Body of pancreas (tissue), 4 donors: ENCODE measurements at regions not wholly inside any gene's neighbourhood (a gene's known extent, or its start where the extent isn't known, plus 50 kb on each side); places are given as distances from the start of the nearest gene placed in this dataset.

Experiments used
- ATAC-seq: fragments of 150-250 bp; one replicate; pipeline ENCODE4 v1.9.1; 2016
- DNase-seq, 4 donors: peaks; one replicate each; pipeline ENCODE4 v3.0.0-alpha.2; 2019
- H3K27ac ChIP-seq, 4 donors: fragments of 200-600 bp; sonication (generic); 1 replicate in 3 of 4; 2 replicates in 1 of 4; pipeline versions ENCODE4 v1.5.1 to v1.6.1; 2016 to 2019; ENCODE audit warnings: mild to moderate bottlenecking in 1 of 4, mixed read lengths in 1 of 4, moderate library complexity in 1 of 4
- H3K27me3 ChIP-seq, 2 donors: fragments of 200-600 bp; sonication (generic); one replicate each; pipeline ENCODE4 v1.6.0; 2016; ENCODE audit warnings: mild to moderate bottlenecking in 1 of 2
- H3K36me3 ChIP-seq, 2 donors: fragments of 200-600 bp; sonication (generic); replicated peaks in 1 of 2; 2 replicates each; pipeline ENCODE4 v1.5.1; 2016; ENCODE audit warnings: low read depth in 2 of 2; ENCODE audit not compliant: insufficient read depth in 1 of 2
- H3K4me1 ChIP-seq: fragments of 200-600 bp; sonication (generic); one replicate; pipeline ENCODE4 v1.6.0; 2016
- H3K4me3 ChIP-seq, 2 donors: fragments of 200-600 bp; sonication (generic); 1 replicate in 1 of 2; 2 replicates in 1 of 2; pipeline ENCODE4 v1.5.1; 2016 to 2019
- H3K9me3 ChIP-seq, 3 donors: fragments of 200-600 bp; sonication (generic); 1 replicate in 2 of 3; 2 replicates in 1 of 3; pipeline ENCODE4 v1.5.1; 2016
- CTCF ChIP-seq, 7 experiments: fragments of 450-650 bp in 4 of 7; fragments of 200-600 bp in 3 of 7; sonication (generic) in 3 of 7; IDR thresholded peaks; one replicate each; pipeline ENCODE4 v1.5.1; 2016 to 2019; ENCODE audit warnings: antibody characterized with exemption in 7 of 7
- POLR2A ChIP-seq, 3 donors: fragments of 450-650 bp; IDR thresholded peaks; one replicate each; pipeline ENCODE4 v1.6.1; 2016; ENCODE audit warnings: antibody characterized with exemption in 3 of 3, mild to moderate bottlenecking in 2 of 3
- WGBS, 2 donors: methylation state at CpG; one replicate each; pipeline ENCODE4 v1.1.5; 2017; 5-methylcytosine and 5-hydroxymethylcytosine counted together
- intact Hi-C: fragments of 100-400 bp; cut with DNase I; formaldehyde crosslinking; loops from one replicate; pipeline ENCODE4 v1.15.1; 2023

GRCh38 chr10:108462005-108462404, 1297.5 kb upstream of the SORCS1 start:
- TF ChIP-seq CTCF (IDR thresholded peaks at IDR 0.05) (no peak), POLR2A (IDR thresholded peaks at IDR 0.05) (no peak)
- DNase-seq (no peak), ATAC-seq (no peak)
- H3K27ac ChIP-seq = no peak overlapping the region
- no peaks in the 10 kb centered on the region for H3K9me3 ChIP-seq
- WGBS, 2 donors = 65 to 78% methylated on average over 2 of the region's 2 CpGs
- intact Hi-C loops = no loop called here
- no peaks in the 10 kb centered on the region for H3K36me3 ChIP-seq
- no peak overlapping the region for H3K4me3 ChIP-seq
- H3K4me1 ChIP-seq = peaks cover 10% of the 10 kb centered on the region
- H3K27me3 ChIP-seq = peaks cover 0 to 3% of the 10 kb centered on the region in 2 donors

GRCh38 chr10:108454793-108455192, 1290.3 kb upstream of the SORCS1 start:
- DNase-seq = no peak
- no peak overlapping the region for H3K27ac ChIP-seq
- no peak overlapping the region for H3K4me3 ChIP-seq
- H3K4me1 ChIP-seq = no peaks in the 10 kb centered on the region
- H3K27me3 ChIP-seq = no peaks in the 10 kb centered on the region
- H3K36me3 ChIP-seq = no peaks in the 10 kb centered on the region
- no peak for ATAC-seq
- intact Hi-C loops = no loop called here
- TF ChIP-seq POLR2A (IDR thresholded peaks at IDR 0.05) (no peak), CTCF (IDR thresholded peaks at IDR 0.05) (no peak)
- H3K9me3 ChIP-seq = no peaks in the 10 kb centered on the region

- Histone ChIP-seq H3K9me3 (no peaks in the 10 kb centered on the region), H3K4me1 (no peaks in the 10 kb centered on the region), H3K27ac (no peak overlapping the region), H3K4me3 (no peak overlapping the region), H3K27me3 (no peaks in the 10 kb centered on the region), H3K36me3 (no peaks in the 10 kb centered on the region)
- intact Hi-C loops = no loop called here
- ATAC-seq = no peak
- TF ChIP-seq POLR2A (IDR thresholded peaks at IDR 0.05) (no peak), CTCF (IDR thresholded peaks at IDR 0.05) (no peak)
- 65 to 70% methylated on average over 3 of the region's 3 CpGs for WGBS, 2 donors
- no peak for DNase-seq
These were observed 1289.7 kb upstream of the SORCS1 start for GRCh38 chr10:108454224-108454623.

GRCh38 chr10:108453166-108453565, 1288.7 kb upstream of the SORCS1 start:
- no peaks in the 10 kb centered on the region for H3K9me3 ChIP-seq
- H3K4me3 ChIP-seq = no peak overlapping the region
- DNase-seq (no peak), ATAC-seq (no peak)
- H3K36me3 ChIP-seq = no peaks in the 10 kb centered on the region
- H3K4me1 ChIP-seq = no peaks in the 10 kb centered on the region
- no peak overlapping the region for H3K27ac ChIP-seq
- intact Hi-C loops = no loop called here
- TF ChIP-seq CTCF (IDR thresholded peaks at IDR 0.05) (no peak), POLR2A (IDR thresholded peaks at IDR 0.05) (no peak)
- no peaks in the 10 kb centered on the region for H3K27me3 ChIP-seq

GRCh38 chr10:108452533-108452932, 1288.0 kb upstream of the SORCS1 start:
- Histone ChIP-seq H3K36me3 (no peaks in the 10 kb centered on the region), H3K4me1 (no peaks in the 10 kb centered on the region), H3K4me3 (no peak overlapping the region), H3K27me3 (no peaks in the 10 kb centered on the region), H3K9me3 (no peaks in the 10 kb centered on the region), H3K27ac (no peak overlapping the region)
- ATAC-seq = no peak
- WGBS, 2 donors = 68 to 76% methylated on average over 5 of the region's 5 CpGs
- TF ChIP-seq POLR2A (IDR thresholded peaks at IDR 0.05) (no peak), CTCF (IDR thresholded peaks at IDR 0.05) (no peak)
- no peak for DNase-seq
- intact Hi-C loops = no loop called here
